ENCODE measurements at regions not wholly inside any gene's neighbourhood (a gene's known extent, or its start where the extent isn't known, plus 50 kb on each side); places are given as distances from the start of the nearest gene placed in this dataset.

GRCh38 chr14:71606064-71606463, 326.2 kb upstream of the RGS6 start:
- TF ChIP-seq CTCF (IDR thresholded peaks at IDR 0.05; ENCODE audit: insufficient read depth, low read length, poor library complexity, severe bottlenecking) (no peak), EZH2phosphoT487 (conservative IDR thresholded peaks at IDR 0.05; ENCODE audit: low read length) (no peak)

Measured in SU-DHL-6 (cell line).